Activated CD8-positive, alpha-beta T cell treated with anti-CD3 and anti-CD28 coated beads for 36 hours (primary cell): ENCODE measurements at regions not wholly inside any gene's neighbourhood (a gene's known extent, or its start where the extent isn't known, plus 50 kb on each side); places are given as distances from the start of the nearest gene placed in this dataset.

ENCODE experiments used
- ATAC-seq: fragments of 200-7000 bp; cut with Tn5 transposase; one replicate; pipeline ENCODE4 v1.10.0; 2021; ENCODE audit warnings: mild to moderate bottlenecking, moderate library complexity
- CTCF ChIA-PET: fragments of 350-600 bp; sonication (Branson Sonifier 250); formaldehyde crosslinking; loops from one replicate; lab custom pipeline; 2021; ENCODE audit warnings: antibody characterized with exemption; lab: Charles Lee
- POLR2A ChIA-PET: fragments of 350-600 bp; sonication (Branson Sonifier 250); formaldehyde crosslinking; loops from one replicate; lab custom pipeline; 2021; ENCODE audit warnings: antibody characterized with exemption; lab: Charles Lee
- DNase-seq: peaks from one replicate; pipeline ENCODE4 v3.0.0-alpha.2; 2020
- H3K27ac Mint-ChIP-seq: one replicate; pipeline ENCODE4 v1.8.0; 2021; ENCODE audit warnings: mild to moderate bottlenecking, mixed read lengths
- H3K27me3 Mint-ChIP-seq: one replicate; pipeline ENCODE4 v1.8.0; 2021; ENCODE audit warnings: mixed read lengths
- H3K36me3 Mint-ChIP-seq: one replicate; pipeline ENCODE4 v1.8.0; 2021; ENCODE audit warnings: low read depth, mixed read lengths
- H3K4me1 Mint-ChIP-seq: one replicate; pipeline ENCODE4 v1.8.0; 2021; ENCODE audit warnings: low read depth, mixed read lengths
- H3K4me3 Mint-ChIP-seq: one replicate; pipeline ENCODE4 v1.8.0; 2021; ENCODE audit warnings: mild to moderate bottlenecking, moderate library complexity, mixed read lengths
- H3K9me3 Mint-ChIP-seq: one replicate; pipeline ENCODE4 v1.8.0; 2021; ENCODE audit warnings: mixed read lengths
- CTCF ChIP-seq: fragments of 200-600 bp; IDR thresholded peaks from one replicate; pipeline ENCODE4 v1.8.0; 2022; ENCODE audit warnings: antibody characterized with exemption, mild to moderate bottlenecking
- intact Hi-C: fragments of 100-400 bp; cut with micrococcal nuclease; formaldehyde crosslinking; loops from one replicate; pipeline ENCODE4 v1.10.0; 2022

GRCh38 chr3:177529716-177530335, 332.5 kb upstream of the TBL1XR1 start:
- Mint-ChIP-seq H3K27ac (no peak overlapping the region), H3K9me3 (peaks cover 4% of the 10 kb centered on the region), H3K4me3 (no peak overlapping the region), H3K4me1 (peaks cover 14% of the 10 kb centered on the region), H3K36me3 (no peaks in the 10 kb centered on the region), H3K27me3 (no peaks in the 10 kb centered on the region)
- CTCF ChIA-PET, result interaction anchor here (1.2 to 3.0 kb wide), 3 partner anchors 9 to 113 kb away, joined by 3 to 12 read pairs (median 4); no protein-coding TSS in a partner anchor
- no peak for TF ChIP-seq CTCF
- DNase-seq (no peak), ATAC-seq (no peak)
- POLR2A ChIA-PET, result no interaction called here
- intact Hi-C loops, result no loop called here

- ChIA-PET POLR2A (no interaction called here), CTCF (interaction anchor here (1.2 to 3.0 kb wide), 3 partner anchors 8 to 112 kb away, joined by 3 to 12 read pairs (median 4); no protein-coding TSS in a partner anchor)
- Mint-ChIP-seq H3K27ac (no peak overlapping the region), H3K4me1 (peaks cover 13% of the 10 kb centered on the region), H3K36me3 (no peaks in the 10 kb centered on the region), H3K9me3 (peaks cover 4% of the 10 kb centered on the region), H3K4me3 (no peak overlapping the region), H3K27me3 (no peaks in the 10 kb centered on the region)
- DNase-seq (no peak), ATAC-seq (no peak)
- TF ChIP-seq CTCF, result no peak
- intact Hi-C loops, result no loop called here
Observed at GRCh38 chr3:177530908-177531307, 333.6 kb upstream of the TBL1XR1 start.

GRCh38 chr3:177536873-177537272, 339.6 kb upstream of the TBL1XR1 start:
- ATAC-seq, result no peak
- POLR2A ChIA-PET, result no interaction called here
- no peaks in the 10 kb centered on the region for H3K9me3 Mint-ChIP-seq
- CTCF ChIA-PET, result interaction anchor here (1.3 kb wide), 1 partner anchor 16 kb away, joined by 3 read pairs; no protein-coding TSS in a partner anchor
- no peaks in the 10 kb centered on the region for H3K27me3 Mint-ChIP-seq
- H3K36me3 Mint-ChIP-seq, result no peaks in the 10 kb centered on the region
- no peak overlapping the region for H3K4me3 Mint-ChIP-seq
- no peak for DNase-seq
- no peak overlapping the region for H3K27ac Mint-ChIP-seq
- intact Hi-C loops, result no loop called here
- no peak for TF ChIP-seq CTCF
- peaks cover 34% of the 10 kb centered on the region for H3K4me1 Mint-ChIP-seq

GRCh38 chr3:177537612-177538011, 340.3 kb upstream of the TBL1XR1 start:
- intact Hi-C loops, result no loop called here
- H3K4me3 Mint-ChIP-seq, result no peak overlapping the region
- DNase-seq, result no peak
- no peaks in the 10 kb centered on the region for H3K36me3 Mint-ChIP-seq
- TF ChIP-seq CTCF, result no peak
- H3K27ac Mint-ChIP-seq, result no peak overlapping the region
- CTCF ChIA-PET, result no interaction called here
- no peaks in the 10 kb centered on the region for H3K27me3 Mint-ChIP-seq
- ATAC-seq, result no peak
- POLR2A ChIA-PET, result no interaction called here
- H3K9me3 Mint-ChIP-seq, result no peaks in the 10 kb centered on the region
- H3K4me1 Mint-ChIP-seq, result peaks cover 34% of the 10 kb centered on the region

- Mint-ChIP-seq H3K4me3 (no peak overlapping the region), H3K27ac (peak overlapping the region; percentile 85), H3K27me3 (no peaks in the 10 kb centered on the region), H3K4me1 (peaks cover 34% of the 10 kb centered on the region), H3K9me3 (no peaks in the 10 kb centered on the region), H3K36me3 (no peaks in the 10 kb centered on the region)
- ATAC-seq, result no peak
- POLR2A ChIA-PET, result no interaction called here
- CTCF ChIA-PET, result interaction anchor here (1.6 to 1.8 kb wide), 2 partner anchors 8 to 18 kb away, joined by 4 to 12 read pairs; no protein-coding TSS in a partner anchor
- no peak for TF ChIP-seq CTCF
- no peak for DNase-seq
- intact Hi-C loops, result no loop called here
Observed at GRCh38 chr3:177538048-177538749, 340.9 kb upstream of the TBL1XR1 start.
